Esophagus muscularis mucosa (tissue), 4 donors: ENCODE measurements at regions not wholly inside any gene's neighbourhood (a gene's known extent, or its start where the extent isn't known, plus 50 kb on each side); places are given as distances from the start of the nearest gene placed in this dataset.

Experiments used
- CTCF ChIP-seq, 3 experiments: fragments of 200-600 bp in 2 of 3; fragments of 450-650 bp in 1 of 3; sonication (generic) in 2 of 3; IDR thresholded peaks; one replicate each; pipeline ENCODE4 v1.5.1; 2017 to 2019; ENCODE audit warnings: antibody characterized with exemption in 3 of 3, mild to moderate bottlenecking in 2 of 3, moderate library complexity in 1 of 3
- EP300 ChIP-seq: sonication (generic); formaldehyde crosslinking; IDR thresholded peaks from one replicate; pipeline ENCODE4 v1.6.1; 2017; ENCODE audit warnings: antibody characterized with exemption
- POLR2A ChIP-seq: fragments of 450-650 bp; IDR thresholded peaks from one replicate; pipeline ENCODE4 v1.6.1; 2017; ENCODE audit warnings: antibody characterized with exemption, moderate library complexity, mild to moderate bottlenecking, low read depth

- TF ChIP-seq CTCF (IDR thresholded peaks at IDR 0.05) (no peak), POLR2A (no peak), EP300 (no peak)
Measured at GRCh38 chr18:41862921-41863320, 92.1 kb upstream of the PIK3C3 start.
